ACHN (cell line): ENCODE measurements at regions not wholly inside any gene's neighbourhood (a gene's known extent, or its start where the extent isn't known, plus 50 kb on each side); places are given as distances from the start of the nearest gene placed in this dataset.

Source experiments
- DNase-seq: peaks from one replicate; pipeline ENCODE4 v3.0.0-alpha.2; 2015
- in situ Hi-C: cut with HindIII; loops from 2 replicates; pipeline ENCODE4 v1.10.0; 2017; ENCODE audit warnings: low sequenced_read_pairs, low pct_ligation_motif_present, low pct_unique_long_range_greater_than_20kb

DNA sequence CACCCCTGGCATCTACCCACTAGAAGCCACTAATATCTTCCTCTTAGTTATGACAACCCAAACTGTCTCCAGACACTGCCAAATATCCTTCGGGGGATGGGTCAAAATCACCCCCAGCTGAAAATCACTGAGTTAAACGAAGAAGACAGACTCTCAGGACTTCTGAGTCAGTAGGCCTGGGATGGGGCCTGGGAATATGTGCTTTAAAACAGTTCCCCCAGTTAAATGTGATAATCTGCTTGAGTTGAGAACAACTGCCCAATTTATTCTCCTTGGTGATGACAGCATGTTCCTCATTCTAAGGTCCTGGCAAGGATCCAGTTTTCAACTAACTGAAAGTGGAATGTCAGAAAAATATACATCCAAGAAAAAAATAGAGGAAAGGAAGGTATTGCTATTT lies 52.4 kb downstream of the CBLL2 start:
- no peak for DNase-seq
- in situ Hi-C loops = no loop called here

DNA sequence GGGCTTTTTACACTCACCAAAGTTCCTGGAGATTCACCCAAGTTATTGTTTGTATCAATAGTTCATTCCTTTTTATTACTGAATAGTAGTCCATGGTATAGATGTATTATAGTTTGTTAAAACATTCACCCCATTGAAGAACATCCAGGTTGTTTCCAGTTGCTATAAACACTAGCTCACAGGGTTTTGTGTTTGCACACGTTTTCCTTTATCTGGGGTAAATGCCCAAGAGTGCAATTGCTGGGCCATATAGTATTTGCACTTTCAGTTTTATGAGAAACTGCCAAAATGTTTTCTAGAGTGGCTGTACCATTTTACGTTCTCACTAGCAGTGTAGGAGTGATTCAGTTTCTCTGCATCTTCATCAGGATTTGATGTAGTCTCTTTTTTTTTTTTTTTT lies 57.1 kb downstream of the CBLL2 start:
- in situ Hi-C loops = no loop called here
- no peak for DNase-seq

DNA sequence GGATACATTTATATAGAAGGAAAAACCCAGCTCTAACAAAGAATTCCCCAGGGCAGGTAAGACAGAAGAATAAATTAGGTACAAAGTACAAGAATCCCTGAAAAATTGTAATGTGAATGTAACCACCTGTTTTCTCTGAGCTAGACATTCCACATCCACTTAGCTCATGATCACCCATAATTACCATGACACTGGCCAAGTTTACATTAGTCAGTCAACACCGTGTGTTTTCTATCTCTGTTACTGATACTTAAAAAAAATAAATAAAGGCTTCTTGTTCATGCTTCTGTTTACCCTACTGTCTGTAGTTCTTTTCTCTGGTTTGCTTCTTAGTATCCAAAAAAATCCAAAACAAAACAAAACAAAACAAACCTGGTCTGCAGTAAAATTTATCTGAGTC lies 66.0 kb downstream of the CBLL2 start:
- DNase-seq = no peak

DNA sequence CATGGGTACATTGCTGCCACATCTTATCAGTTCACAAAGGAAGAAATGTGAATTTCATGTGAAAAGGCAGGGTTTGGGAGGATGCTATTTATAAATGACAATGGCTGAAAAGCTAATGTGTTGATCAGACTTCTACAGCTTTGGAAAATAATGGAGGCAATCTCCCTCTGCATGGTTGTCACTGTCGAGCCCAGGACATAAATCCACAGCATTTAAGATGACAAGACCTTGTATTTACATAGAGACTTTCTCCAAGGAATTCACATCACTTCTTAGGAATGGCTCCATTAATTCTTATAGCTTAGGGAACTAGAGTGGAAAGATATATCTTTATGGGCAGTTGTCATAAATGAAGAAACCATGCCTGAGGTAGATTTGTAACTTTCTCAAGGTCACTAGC lies 66.7 kb downstream of the CBLL2 start:
- in situ Hi-C loops = no loop called here
- no peak for DNase-seq

More for the DNA sequence above, 66.0 kb downstream of the CBLL2 start:
- in situ Hi-C loops = no loop called here

DNA sequence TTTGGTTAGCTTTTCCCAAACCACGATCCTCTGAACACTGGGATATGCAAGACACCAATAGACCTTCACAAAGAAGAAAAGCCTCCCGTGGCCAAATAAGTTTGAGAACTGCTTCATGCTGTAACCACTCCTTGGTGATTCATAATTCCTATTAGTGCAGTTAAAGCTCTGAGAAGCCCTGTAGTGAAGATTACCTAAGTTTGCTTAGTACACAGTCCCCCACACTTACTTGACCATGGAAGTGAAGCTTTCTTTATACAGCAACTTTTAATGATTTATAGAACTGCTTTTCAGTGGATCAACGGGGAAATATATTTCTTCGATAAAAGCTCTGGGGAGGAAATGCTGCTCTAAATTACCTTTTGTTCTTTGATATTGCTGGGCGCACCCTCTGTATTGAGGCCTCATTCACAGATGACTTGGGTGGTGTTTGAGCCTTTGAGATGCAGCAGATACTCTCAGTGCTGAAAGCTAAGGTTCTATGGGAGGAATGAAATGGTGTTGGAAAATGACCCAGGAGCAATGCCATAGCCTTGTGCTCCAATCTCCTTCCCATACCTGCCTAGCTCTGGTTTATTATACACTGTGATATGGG lies 67.4 kb downstream of the CBLL2 start:
- DNase-seq = no peak
- in situ Hi-C loops = no loop called here

DNA sequence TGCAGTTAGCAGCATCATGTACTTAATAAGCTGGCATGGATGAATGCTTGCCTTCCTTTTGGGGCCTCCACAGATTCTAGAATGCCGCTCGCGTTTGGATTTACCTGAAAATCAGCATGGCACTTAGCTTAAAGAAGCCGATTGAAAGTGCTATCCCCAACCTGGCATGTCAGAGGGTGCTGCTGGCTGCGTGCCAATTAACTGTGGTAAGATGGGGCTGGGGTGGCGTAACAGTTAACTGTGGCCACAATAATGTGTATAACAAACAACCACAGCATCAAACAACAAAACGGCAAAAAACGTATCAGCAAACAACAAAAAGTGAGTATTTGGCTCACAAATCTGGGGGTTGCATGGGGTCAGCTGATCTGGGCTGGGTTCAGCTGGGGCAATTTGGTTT lies 70.5 kb downstream of the CBLL2 start:
- DNase-seq = no peak
- in situ Hi-C loops = no loop called here

DNA sequence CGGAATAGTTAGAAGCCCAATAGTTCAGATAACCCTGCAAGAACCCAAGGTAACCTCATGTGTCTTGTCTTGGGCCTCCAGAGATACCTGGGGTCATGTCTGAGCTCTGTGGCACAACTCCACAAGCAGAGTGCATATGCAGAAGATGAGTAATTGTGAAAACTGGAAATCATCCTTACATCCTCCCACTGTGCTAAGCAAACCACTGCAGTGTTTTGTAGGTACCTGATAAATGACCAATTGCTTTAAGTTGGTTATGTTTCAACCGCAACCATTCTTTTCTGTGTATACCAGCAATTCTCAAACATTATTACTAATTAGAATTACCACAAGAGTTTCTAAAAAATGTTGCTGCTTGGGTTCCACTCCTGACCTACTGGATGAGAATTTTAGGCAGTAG lies 73.2 kb downstream of the CBLL2 start:
- in situ Hi-C loops = no loop called here
- no peak for DNase-seq

DNA sequence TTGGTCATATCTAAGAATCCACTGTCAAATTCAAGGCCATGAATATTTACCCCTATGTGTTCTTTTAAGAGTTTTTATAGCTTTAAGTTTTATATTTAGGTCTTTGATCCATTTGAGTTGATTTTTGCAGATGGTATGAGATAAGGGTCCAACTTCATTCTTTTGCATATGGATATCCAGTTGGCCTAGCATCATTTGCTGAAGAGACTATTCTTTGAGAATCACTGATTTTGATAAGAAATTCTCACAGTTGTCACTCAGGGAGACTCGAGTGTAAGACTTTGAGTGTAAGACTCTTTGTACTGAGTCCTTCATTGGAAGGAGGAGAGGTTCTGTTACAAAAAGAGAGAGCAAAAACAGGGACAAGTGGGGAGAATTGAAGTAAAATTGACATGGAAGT lies 74.8 kb downstream of the CBLL2 start:
- no peak for DNase-seq
- in situ Hi-C loops = no loop called here

DNA sequence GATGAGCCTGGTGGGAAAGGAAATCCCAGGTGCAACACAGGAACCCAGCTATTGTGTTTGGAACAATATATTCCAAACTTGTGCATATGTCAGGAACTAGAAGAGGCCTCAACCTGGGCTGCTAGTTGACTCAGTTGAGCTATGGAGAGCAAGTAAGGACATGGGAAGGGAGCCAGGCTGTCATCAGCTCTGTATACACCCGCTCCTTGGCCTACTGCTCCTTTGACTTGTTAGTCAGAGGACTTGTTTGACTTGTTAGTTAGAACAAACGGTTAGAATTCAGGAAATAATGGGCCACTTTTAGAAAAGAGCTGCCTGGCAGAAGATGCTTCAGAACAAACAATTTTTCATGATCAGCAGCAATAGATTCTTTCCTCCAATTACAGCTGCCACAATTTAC lies 76.4 kb downstream of the CBLL2 start:
- in situ Hi-C loops = no loop called here
- DNase-seq = no peak

DNA sequence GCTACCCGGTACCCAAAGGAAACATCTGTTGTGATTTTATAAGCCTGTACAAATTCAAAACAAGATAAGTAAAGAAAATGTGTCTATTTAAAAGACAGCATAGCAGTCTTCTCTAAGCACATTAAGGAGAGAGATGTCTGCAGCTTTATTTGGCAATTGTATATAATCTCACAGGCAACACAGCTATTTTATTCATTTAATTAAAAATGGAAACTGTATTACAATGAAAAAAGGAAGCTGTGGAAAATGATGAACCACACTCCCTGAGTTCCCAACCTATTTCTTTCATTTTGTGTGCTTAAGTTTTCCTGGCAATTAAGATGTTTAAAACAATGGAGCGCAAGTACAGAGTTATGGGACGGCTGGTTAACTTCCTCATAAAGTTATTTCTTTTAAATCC lies 78.4 kb downstream of the CBLL2 start:
- in situ Hi-C loops = no loop called here
- DNase-seq = no peak

DNA sequence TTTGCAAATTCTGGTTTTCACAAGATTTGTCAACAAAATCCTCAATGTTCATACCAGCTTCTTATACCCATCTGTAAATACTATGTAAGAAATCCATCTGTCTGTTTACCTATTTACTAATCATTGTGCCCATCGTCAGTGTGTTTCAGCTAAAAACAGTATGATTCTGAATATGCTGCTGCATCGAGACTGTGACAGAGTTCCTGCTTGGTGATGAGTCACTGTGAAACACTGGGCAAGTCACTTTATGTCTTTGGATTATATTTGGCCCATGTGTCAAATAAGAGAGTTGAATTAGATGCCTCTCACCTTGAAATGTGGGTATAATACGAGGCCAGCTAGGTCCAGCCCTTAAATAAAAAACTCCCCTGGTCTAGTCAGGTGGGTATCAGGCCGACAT lies 79.3 kb downstream of the CBLL2 start:
- no peak for DNase-seq
- in situ Hi-C loops = no loop called here

DNA sequence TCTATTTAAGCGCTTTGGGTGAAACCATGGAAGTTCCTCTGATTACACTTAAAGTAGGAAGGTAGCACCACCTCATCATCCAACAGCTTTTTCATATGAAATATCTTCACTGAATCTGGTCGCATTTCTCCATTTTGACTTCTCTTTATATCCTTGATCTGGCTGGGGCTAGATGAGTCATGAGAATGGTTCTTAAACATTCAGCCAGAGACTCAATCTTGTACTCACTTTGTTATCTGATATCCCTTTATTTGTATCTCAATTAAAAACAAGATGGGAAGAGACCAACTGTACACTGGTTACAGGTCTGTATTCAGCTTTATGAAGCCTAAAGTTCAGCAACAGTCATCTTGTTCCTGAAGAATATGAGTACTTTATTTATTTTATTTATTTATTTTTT lies 84.9 kb downstream of the CBLL2 start:
- DNase-seq = no peak
- in situ Hi-C loops = no loop called here

DNA sequence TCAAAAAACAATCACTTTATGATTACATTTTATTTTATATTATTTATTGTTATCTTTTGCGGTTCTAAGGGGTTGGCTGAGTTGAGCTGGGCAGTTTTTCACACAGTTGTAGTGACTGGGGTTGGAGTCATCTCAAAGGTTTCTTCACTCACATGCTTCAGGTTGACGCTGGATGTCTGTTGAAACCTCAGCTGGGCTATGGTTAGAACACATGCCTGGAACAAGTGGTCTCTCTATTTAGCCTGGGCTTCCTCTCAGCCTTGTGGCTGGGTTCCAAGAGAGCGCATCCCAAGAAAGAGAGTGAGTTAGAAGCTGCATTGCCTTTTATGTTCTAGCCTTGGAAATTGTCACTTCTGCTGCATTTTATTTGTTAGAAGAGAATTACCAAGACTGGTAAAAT lies 87.4 kb downstream of the CBLL2 start:
- no peak for DNase-seq
- in situ Hi-C loops = no loop called here

DNA sequence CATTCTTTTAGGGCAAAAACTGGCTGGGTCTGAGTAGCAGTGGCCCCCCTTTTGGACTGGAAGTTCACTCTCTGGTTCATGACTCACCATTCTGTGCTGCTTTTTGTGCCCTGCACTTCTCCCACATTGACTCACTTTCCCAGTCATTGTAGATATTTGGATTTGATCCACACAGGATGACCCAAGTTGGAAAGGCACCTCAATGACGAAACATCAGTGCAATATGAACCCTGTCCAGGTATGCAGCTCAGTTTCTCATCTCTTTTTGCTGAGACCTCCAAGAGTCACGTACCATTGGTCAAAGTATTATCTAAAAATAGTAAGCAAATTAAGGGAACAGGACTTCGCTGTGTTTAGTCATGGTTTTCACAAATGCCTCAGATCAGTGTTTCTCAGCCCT lies 92.7 kb downstream of the CBLL2 start:
- DNase-seq = peak; percentile 28
- in situ Hi-C loops = no loop called here

DNA sequence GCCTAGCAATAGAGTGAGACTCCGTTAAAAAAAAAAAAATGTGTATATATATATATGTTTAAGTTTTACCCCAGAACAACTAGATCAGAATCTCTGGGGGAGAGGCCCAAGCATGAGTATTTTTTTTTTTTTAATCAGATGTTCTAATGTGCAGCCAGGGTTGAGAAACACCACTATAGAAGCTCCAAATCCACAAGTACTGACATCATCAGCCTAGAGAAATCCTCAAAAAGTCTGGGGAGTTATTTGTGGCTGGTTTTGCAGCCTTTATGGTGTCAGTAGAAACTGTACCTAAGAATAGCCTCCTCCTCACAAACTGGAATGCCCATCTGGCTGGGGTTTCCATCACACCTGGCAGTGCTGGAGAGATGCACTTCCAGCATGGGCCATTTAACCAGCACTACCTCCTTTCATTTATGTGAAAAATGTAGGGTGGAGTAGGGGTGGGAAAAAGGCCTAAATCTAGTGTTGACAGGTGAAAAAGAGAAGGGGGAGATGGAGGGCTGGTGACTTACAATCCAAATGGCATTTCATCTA lies 93.5 kb downstream of the CBLL2 start:
- no peak for DNase-seq
- in situ Hi-C loops = no loop called here

DNA sequence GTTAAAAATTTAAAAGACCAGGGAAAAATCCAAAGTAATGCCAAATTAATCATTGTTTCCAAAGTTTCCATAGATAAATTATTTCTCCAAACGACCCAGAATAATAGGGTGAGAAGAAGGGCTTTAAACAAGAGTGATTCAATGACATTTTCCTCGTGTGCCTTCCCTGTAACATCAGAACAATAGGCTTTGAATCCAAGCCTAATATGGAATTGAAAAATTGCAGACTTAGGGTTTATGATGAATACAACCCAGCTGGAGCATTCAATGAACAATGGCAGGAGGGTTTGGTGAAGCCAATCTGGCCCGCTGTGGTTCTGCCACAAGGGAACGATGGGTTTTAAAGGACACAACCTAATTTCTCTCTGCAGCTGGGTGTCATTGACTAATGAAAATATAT lies 94.2 kb downstream of the CBLL2 start:
- DNase-seq = no peak
- in situ Hi-C loops = no loop called here

DNA sequence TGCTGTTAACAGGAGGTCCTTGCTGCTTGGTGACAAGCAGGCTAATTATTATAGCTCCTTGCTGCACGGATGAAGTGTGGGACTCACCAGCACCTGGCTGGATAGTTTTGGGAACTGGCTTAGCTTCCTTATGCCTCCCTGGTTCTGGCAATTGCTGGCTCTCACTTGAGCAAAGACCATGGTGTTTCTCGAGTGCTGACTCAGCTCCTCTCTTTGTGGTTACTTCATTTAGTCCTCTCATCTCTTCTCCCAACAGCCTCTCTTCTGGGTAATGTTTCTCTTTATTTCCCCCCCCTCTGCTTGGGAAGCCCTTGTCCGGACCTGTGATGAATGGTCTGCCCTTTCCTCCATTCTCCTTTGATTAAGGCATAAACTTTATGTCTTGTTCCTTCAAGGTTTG lies 100.4 kb downstream of the CBLL2 start:
- no peak for DNase-seq
- in situ Hi-C loops = no loop called here

DNA sequence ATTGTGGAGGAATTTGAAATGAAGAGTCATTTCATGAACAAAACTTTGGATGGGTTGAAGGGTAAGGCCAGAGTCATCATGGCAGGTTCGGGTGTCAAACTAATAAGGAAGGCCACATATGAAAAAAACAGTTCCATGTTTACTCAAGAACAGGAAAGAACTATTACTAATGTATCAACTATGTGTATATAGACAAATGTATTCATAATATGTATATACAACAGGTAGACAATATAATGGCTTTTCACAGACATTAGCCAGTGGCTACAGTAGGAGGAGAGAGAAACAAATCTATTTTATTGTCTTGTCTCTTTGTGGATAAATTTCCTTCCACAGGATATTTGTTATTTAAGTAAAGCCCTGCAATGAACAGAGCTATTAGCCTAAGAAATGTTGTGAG lies 101.1 kb downstream of the CBLL2 start:
- no peak for DNase-seq
- in situ Hi-C loops = no loop called here

DNA sequence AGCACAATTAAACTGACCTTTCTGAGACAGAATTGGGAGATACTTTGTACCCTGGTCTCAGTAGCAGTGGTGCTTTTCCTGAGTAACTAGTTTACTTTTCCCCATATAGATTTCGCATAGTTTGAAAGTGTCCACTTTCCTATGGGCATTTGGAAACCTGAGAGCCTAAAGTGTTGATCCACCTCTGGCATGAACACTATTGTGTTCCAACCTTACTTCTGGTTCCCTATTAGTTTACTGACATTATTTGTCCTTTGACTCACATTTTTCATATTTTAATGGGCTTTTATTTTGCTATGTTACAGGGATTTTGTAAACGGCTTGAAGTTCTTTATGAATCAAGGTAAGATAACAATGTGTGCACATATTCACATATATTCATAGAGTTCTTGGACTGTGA lies 103.7 kb downstream of the CBLL2 start:
- in situ Hi-C loops = no loop called here
- no peak for DNase-seq

DNA sequence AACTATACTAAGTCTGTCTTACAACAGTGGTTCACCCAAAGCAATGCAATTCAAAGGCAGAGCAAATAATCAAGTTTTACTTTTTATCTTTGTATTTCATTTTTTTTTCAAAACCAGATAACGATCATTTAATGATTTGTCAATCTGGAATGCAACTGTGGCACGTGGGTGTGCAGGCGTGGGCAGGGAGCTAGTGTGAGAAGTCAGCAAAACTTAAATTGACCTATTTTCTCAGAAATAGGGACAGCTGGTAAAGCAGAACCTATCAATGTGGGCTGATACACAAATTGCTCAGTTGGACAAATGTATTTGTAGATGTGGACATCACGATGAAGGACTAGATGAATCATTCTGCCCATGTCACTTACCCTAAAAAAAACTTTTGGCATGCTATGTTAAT lies 105.6 kb downstream of the CBLL2 start:
- no peak for DNase-seq
- in situ Hi-C loops = no loop called here

DNA sequence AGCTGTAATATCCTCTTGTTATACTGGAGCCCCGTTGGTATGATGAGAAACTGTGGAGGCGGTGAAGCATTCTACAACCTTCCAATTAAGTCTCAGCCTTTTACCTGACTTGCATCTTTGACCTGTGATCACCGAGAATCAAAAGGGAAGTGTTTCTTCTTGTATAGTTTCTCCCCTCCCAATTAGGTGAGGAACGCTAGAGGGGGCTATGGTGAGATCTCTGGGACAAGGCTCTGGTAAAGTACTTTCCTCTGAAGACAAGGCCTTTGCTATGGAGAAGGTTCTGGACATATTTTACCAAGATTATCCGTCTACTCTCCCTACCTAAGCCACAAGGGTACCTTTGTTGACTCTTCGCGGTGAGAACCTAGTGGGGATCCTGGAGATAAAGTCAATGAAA lies 111.3 kb downstream of the CBLL2 start:
- DNase-seq = no peak

More for the DNA sequence above, 111.3 kb downstream of the CBLL2 start:
- in situ Hi-C loops = no loop called here
